ENCODE measurements at regions not wholly inside any gene's neighbourhood (a gene's known extent, or its start where the extent isn't known, plus 50 kb on each side); places are given as distances from the start of the nearest gene placed in this dataset.
"Not testable (repeated sequence)": the region's sequence is repeated elsewhere in the genome, so short reads cannot be mapped to it uniquely, and the experiment has no call there.

DNA sequence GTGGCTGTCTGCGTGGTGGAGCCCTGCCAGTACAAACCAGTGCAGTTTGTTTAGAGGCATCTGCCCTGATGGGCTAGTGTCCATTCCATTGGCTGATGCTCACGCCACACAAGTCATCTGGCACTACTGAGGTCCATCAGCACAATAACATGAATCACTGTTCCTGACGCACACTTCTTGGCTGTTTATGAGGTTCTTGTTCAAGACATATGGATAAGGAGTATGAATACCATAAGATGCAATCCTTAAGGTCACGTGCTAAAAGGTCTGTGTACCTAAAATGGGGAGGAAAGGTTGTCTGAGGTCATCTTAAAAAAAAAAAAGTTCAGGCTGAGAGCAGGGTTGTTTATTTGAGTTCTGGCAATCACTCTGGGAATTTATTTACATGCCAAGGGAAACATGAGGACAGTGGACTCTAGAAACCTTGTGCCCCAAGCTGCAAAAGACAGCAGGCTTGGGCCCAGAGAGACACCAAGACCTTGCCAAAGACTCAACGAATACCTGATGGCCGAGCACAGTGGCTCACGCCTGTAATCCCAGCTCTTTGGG is 54.1 kb upstream of the SHLD1 start:
- DNase-seq = peak; percentile 3

DNA sequence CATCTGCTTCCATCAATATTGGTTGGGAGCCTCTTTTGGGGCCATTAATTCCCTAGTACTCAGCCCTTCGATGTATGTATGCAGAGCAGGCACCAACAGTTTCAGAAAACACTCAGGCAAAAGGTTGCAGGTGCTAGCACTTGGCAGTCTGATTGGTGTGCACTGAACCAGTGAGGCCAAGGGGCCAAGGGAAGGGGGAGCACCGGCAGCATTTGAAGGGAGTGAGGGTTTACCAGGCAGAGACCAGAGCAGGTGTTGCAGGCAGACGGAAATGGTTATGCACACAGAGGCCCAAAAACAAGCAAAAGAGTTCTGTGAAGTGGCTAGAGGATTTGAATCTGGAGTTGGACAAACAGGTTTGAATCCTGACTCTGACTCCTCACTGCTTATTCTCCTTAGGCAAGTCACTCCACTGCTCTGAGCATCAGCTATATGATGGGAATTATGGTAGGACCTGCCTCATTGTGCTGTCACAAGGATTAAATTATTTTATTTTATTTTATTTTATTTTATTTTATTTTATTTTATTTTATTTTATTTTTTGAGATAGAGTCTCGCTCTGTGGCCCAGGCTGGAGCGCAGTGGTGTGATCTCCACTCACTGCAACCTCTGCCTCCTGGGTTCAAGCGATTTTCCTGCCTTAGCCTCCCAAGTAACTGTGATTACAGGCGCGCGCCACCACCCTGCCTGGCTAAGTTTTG is 58.1 kb upstream of the SHLD1 start:
- no peak for DNase-seq

GRCh38 chr20:5689463-5689862 is 60.7 kb upstream of the SHLD1 start:
- DNase-seq = no peak

- DNase-seq = no peak
Observed at GRCh38 chr20:5688431-5688972, 61.7 kb upstream of the SHLD1 start.

DNA sequence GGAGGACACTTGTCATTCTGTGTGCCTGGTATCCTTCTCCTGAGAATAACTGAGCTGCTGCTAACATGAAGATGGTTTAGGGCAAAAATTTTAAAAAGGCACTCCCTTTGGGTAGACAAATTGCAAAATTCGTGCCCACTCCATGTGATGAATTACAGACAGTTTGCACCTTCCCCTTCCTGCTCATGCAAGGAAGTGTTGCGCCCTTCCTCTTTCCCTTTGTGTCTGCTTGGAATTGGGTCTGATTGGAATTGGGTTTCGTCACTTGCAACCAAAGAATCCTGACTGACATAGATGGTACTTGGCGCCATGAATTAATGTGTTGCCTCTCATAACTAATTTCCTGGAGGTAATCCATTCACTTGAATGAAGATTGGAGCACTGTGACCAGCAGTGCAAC is 62.3 kb upstream of the SHLD1 start:
- no peak for DNase-seq

- DNase-seq = no peak
Observed at GRCh38 chr20:5686384-5687105, 63.7 kb upstream of the SHLD1 start.

GRCh38 chr20:5682556-5682955 is 67.6 kb upstream of the SHLD1 start:
- not testable (repeated sequence) for DNase-seq

GRCh38 chr20:5680192-5680591 is 69.4 kb upstream of the GPCPD1 start:
- DNase-seq = no peak

DNA sequence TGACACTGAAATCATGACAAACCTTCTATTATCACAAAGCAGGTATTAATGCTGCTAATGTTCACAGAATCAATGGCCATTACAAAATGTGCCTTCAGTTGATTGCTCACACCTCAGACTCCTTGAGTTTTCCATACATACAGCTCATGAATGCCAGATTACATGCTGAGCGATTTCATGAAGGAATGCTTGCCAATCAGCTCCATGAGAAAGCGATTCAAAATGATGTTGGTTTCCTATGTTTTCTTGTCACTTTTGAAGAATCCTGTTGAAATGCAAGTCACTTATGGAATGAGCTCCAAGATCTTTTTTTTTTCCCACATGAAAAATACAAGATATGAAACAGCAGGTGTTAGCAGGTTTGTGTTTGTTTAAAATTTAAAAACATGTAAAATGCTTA is 68.0 kb upstream of the GPCPD1 start:
- no peak for DNase-seq

- DNase-seq = not testable (repeated sequence)
Observed at GRCh38 chr20:5677944-5678343, 67.1 kb upstream of the GPCPD1 start.

- DNase-seq = no peak
Observed at GRCh38 chr20:5677389-5677788, 66.6 kb upstream of the GPCPD1 start.

GRCh38 chr20:5675103-5676091 is 64.6 kb upstream of the GPCPD1 start:
- no peak for DNase-seq

GRCh38 chr20:5674176-5674660 is 63.4 kb upstream of the GPCPD1 start:
- peak; percentile 11 for DNase-seq

DNA sequence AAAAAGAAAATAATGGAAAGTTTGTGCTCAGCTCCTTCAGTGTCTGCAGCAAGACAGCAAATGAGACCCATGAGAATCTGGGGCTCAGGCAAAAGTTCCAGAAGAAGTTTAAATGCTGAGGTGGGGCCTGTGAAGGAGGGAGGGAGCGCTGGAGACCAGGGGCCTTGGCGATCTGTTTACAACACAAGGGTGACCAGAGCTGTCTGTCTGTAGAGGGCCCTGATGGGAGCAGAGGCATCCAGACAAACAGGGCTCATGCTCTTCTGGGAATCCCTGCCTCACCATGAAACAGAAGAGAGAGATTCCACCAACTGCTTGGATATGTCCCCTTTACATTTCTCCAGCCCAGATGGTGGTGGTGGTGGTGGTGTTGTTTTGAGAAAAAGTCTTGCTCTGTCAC is 60.1 kb upstream of the GPCPD1 start:
- DNase-seq = no peak

GRCh38 chr20:5670036-5670536 is 59.3 kb upstream of the GPCPD1 start:
- no peak for DNase-seq

DNA sequence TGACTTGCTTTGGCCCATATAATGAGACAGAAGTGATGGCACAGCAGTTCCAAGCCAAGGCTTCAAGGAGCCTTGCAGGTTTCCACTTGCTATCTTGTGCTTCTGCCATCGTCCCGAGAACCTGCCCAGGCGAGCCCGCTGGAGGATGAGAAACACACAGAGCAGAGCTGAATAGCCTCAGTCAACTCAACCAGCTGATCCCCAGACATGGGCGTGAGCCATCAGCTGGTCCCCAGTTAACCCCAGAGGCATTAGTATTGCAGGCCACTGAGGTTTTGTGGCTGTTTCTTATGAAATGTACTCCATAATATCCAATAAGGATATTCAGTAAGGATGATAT is 57.7 kb upstream of the GPCPD1 start:
- DNase-seq = no peak

GRCh38 chr20:5667705-5668528 is 57.1 kb upstream of the GPCPD1 start:
- DNase-seq = no peak

- no peak for DNase-seq
Observed at GRCh38 chr20:5665417-5665816, 54.6 kb upstream of the GPCPD1 start.

- DNase-seq = no peak
Observed at GRCh38 chr20:5663396-5663795, 52.6 kb upstream of the GPCPD1 start.

DNA sequence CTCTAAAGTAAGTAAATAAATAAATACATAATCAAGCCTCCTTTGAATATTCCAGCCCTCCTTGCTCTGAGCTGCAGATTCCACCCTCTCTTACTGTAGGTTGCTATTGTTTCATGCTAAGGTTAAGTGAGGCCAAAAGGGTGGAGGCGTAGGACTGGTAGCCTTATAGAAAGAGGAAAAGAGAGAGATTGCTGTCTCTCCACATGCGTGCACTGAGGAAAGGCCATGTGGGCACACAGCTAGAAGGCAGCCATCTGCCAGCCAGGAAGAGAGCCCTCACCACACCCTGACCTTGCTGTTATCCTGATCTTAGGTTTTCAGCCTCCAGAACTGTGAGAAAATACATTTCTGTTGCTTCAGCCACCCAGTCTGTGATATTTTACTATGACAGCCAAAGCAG is 52.0 kb upstream of the GPCPD1 start:
- DNase-seq = no peak

GRCh38 chr20:5660756-5661155 is 50.0 kb upstream of the GPCPD1 start:
- not testable (repeated sequence) for DNase-seq

Data from fibroblast of skin of right biceps (primary cell).